Vagina (tissue), 2 donors: ENCODE measurements at regions not wholly inside any gene's neighbourhood (a gene's known extent, or its start where the extent isn't known, plus 50 kb on each side); places are given as distances from the start of the nearest gene placed in this dataset.

ENCODE experiments used
- DNase-seq, 2 donors: peaks; one replicate each; pipeline ENCODE4 v3.0.0-alpha.2; 2017; ENCODE audit errors: extremely low spot score in 2 of 2
- H3K27ac ChIP-seq: fragments of 200-600 bp; sonication (generic); one replicate; pipeline ENCODE4 v1.5.1; 2019
- H3K27me3 ChIP-seq: fragments of 200-600 bp; sonication (generic); one replicate; pipeline ENCODE4 v1.5.1; 2019
- H3K36me3 ChIP-seq, 2 donors: fragments of 200-600 bp; sonication (generic); one replicate each; pipeline ENCODE4 v1.5.1; 2017 to 2019
- H3K4me1 ChIP-seq: fragments of 200-600 bp; sonication (generic); one replicate; pipeline ENCODE4 v1.5.1; 2019
- H3K4me3 ChIP-seq, 2 donors: fragments of 200-600 bp; sonication (generic); 1 replicate in 1 of 2; 2 replicates in 1 of 2; pipeline ENCODE4 v1.5.1; 2016 to 2019
- H3K9me3 ChIP-seq: fragments of 200-600 bp; sonication (generic); one replicate; pipeline ENCODE4 v1.5.1; 2019
- POLR2A ChIP-seq, 2 donors: fragments of 450-650 bp; IDR thresholded peaks; one replicate each; pipeline ENCODE4 v1.6.1; 2017; ENCODE audit warnings: antibody characterized with exemption in 2 of 2, mild to moderate bottlenecking in 2 of 2, moderate library complexity in 2 of 2
- POLR2AphosphoS5 ChIP-seq, 2 donors: sonication (generic); formaldehyde crosslinking; IDR thresholded peaks; one replicate each; pipeline ENCODE4 v1.9.0; 2017; ENCODE audit warnings: antibody characterized with exemption in 2 of 2, mild to moderate bottlenecking in 2 of 2, low read depth in 1 of 2; ENCODE audit not compliant: insufficient read depth in 1 of 2
- intact Hi-C: fragments of 100-400 bp; cut with DNase I; formaldehyde crosslinking; loops from one replicate; pipeline ENCODE4 v1.15.1; 2023
- TF ChIP-seq, protein P1 (sequence below), 3 experiments: fragments of 450-650 bp in 2 of 3; fragments of 200-600 bp in 1 of 3; sonication (generic) in 1 of 3; IDR thresholded peaks; one replicate each; pipeline ENCODE4 v1.5.1; 2017 to 2019; ENCODE audit warnings: antibody characterized with exemption in 3 of 3, mild to moderate bottlenecking in 2 of 3, moderate library complexity in 2 of 3

DNA sequence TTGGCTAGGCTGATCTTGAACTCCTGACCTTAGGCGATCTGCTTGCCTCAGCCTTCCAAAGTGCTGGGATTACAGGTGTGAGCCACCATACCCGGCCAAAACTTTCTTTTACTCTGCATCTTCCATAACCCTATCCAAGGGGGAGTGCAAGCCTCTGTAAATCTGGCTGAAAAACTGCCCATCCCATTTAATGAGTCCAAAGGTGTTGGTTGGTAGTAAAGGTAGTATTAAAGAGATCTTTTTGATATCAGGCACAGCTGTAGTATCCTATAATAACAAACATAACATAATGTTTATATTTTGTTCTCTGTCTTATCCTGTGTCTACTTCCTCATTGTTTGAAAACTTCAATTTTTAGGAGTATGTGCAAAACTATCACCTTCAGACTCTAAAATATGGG lies 559.8 kb upstream of the ATXN8OS start:
- Histone ChIP-seq H3K36me3 (no peaks in the 10 kb centered on the region), H3K27ac (no peak overlapping the region), H3K27me3 (no peaks in the 10 kb centered on the region), H3K9me3 (no peaks in the 10 kb centered on the region), H3K4me1 (no peaks in the 10 kb centered on the region), H3K4me3 (no peak overlapping the region)
- TF ChIP-seq POLR2AphosphoS5 (IDR thresholded peaks at IDR 0.05; ENCODE audit: insufficient read depth in 1 of 2, low read depth in 1 of 2): no peak
- no peak for TF ChIP-seq POLR2A (IDR thresholded peaks at IDR 0.05)
- TF ChIP-seq, protein P1, sequence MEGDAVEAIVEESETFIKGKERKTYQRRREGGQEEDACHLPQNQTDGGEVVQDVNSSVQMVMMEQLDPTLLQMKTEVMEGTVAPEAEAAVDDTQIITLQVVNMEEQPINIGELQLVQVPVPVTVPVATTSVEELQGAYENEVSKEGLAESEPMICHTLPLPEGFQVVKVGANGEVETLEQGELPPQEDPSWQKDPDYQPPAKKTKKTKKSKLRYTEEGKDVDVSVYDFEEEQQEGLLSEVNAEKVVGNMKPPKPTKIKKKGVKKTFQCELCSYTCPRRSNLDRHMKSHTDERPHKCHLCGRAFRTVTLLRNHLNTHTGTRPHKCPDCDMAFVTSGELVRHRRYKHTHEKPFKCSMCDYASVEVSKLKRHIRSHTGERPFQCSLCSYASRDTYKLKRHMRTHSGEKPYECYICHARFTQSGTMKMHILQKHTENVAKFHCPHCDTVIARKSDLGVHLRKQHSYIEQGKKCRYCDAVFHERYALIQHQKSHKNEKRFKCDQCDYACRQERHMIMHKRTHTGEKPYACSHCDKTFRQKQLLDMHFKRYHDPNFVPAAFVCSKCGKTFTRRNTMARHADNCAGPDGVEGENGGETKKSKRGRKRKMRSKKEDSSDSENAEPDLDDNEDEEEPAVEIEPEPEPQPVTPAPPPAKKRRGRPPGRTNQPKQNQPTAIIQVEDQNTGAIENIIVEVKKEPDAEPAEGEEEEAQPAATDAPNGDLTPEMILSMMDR (IDR thresholded peaks at IDR 0.05): no peak
- no peak for DNase-seq
- intact Hi-C loops: no loop called here

DNA sequence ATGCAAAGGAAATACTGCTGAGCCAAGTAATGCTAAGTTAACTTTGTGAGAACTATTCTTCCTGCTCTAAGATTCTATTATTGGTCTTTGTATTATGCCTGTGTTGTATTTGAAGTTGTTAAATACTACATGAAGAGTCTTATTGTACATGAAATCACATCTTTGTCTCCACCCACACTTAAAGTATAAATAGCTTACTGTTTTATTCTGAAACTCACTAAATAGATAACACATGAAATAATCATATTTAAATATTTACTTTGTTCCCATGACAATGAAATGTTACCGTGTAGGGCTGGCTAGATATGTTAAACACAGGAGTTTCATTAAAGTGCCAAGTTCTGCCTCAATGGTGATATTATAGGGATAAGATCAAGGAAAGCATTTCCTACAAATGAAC lies 562.1 kb upstream of the ATXN8OS start:
- no peak for TF ChIP-seq POLR2AphosphoS5 (IDR thresholded peaks at IDR 0.05; ENCODE audit: insufficient read depth in 1 of 2, low read depth in 1 of 2)
- TF ChIP-seq, protein P1 (IDR thresholded peaks at IDR 0.05): no peak
- no peak for TF ChIP-seq POLR2A (IDR thresholded peaks at IDR 0.05)
- H3K9me3 ChIP-seq: no peaks in the 10 kb centered on the region
- DNase-seq: no peak
- H3K27me3 ChIP-seq: no peaks in the 10 kb centered on the region
- H3K36me3 ChIP-seq: no peaks in the 10 kb centered on the region
- H3K4me3 ChIP-seq: no peak overlapping the region
- intact Hi-C loops: no loop called here
- no peaks in the 10 kb centered on the region for H3K4me1 ChIP-seq
- H3K27ac ChIP-seq: no peak overlapping the region

DNA sequence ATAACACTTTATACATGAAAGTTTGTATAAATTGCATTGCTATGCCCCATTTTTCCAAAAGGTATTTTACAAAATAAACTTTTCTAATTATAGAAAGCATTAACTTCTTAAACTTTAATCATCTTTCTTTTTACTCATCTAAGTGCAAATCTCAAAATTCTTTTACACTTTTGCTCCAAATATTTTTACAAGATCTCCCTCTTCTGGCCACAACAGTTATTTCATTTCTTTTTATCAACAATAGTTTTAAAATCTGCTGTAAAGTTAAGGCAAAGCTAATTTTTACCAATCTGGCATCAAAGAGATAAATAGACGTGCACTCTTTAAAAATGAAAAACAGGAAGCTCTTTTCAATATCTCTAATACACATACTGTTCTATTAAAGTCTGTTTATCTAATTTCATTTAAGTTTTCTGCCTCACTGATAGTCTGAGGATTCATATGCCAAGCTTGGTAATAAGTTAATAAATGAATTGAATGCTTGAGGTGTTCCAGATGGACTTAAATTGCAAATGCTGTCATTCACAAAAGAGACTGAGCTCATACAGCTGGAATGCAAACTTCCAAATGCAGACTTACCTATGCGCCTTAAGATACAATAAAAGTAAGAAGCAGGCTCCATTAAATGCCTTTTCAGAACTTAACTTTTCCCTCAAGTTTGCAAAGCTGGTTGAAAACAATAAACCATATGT lies 583.0 kb upstream of the ATXN8OS start:
- Histone ChIP-seq H3K4me3 (no peak overlapping the region), H3K27me3 (no peaks in the 10 kb centered on the region), H3K36me3 (no peaks in the 10 kb centered on the region), H3K9me3 (no peaks in the 10 kb centered on the region), H3K27ac (no peak overlapping the region), H3K4me1 (no peaks in the 10 kb centered on the region)
- TF ChIP-seq, protein P1 (IDR thresholded peaks at IDR 0.05): no peak
- TF ChIP-seq POLR2AphosphoS5 (IDR thresholded peaks at IDR 0.05; ENCODE audit: insufficient read depth in 1 of 2, low read depth in 1 of 2) (no peak), POLR2A (IDR thresholded peaks at IDR 0.05) (no peak)
- no peak for DNase-seq
- intact Hi-C loops: no loop called here

DNA sequence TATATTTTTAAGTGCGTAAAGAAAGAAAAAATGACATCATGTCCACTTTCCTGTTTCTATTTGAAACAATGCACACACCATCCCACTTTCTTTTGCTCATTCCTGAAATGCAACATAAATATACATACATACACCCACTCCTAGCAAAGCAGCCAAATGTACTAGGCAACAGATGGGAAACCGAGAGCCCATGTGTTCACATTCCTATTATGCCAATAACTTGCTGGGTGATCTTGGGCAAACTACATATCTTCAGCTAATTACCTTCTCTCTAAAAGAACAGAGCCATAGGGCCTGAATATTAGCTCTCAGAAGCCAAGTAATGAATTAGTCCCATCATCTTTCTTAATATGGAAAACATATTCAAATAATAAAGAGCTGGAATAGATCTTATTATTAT lies 610.6 kb upstream of the ATXN8OS start:
- H3K27ac ChIP-seq: no peak overlapping the region
- no peaks in the 10 kb centered on the region for H3K9me3 ChIP-seq
- no peaks in the 10 kb centered on the region for H3K27me3 ChIP-seq
- H3K4me3 ChIP-seq: no peak overlapping the region
- intact Hi-C loops: no loop called here
- TF ChIP-seq POLR2AphosphoS5 (IDR thresholded peaks at IDR 0.05; ENCODE audit: insufficient read depth in 1 of 2, low read depth in 1 of 2): no peak
- no peak for TF ChIP-seq POLR2A (IDR thresholded peaks at IDR 0.05)
- TF ChIP-seq, protein P1 (IDR thresholded peaks at IDR 0.05): no peak
- H3K36me3 ChIP-seq: no peaks in the 10 kb centered on the region
- no peak for DNase-seq
- H3K4me1 ChIP-seq: no peaks in the 10 kb centered on the region

DNA sequence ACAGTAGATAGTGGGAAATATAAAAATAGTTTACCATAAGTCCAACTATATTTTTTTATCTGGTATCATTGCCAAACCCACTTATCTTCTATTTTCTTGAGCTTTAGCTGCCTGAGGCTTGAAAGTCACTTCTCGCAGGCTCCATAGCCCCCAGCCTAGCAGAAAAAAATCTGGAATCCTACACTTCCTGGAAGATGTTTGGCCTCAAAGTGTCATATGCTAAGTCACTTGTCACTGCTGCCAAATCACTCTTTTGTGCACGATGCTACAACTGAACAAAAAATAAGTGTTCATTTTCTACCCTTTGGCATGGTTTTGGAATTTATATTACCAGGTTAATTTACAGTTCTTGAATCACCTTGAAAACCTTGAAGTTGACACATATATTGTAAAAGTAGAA lies 612.5 kb upstream of the ATXN8OS start:
- intact Hi-C loops: no loop called here
- no peaks in the 10 kb centered on the region for H3K9me3 ChIP-seq
- TF ChIP-seq, protein P1 (IDR thresholded peaks at IDR 0.05): no peak
- TF ChIP-seq POLR2A (IDR thresholded peaks at IDR 0.05) (no peak), POLR2AphosphoS5 (IDR thresholded peaks at IDR 0.05; ENCODE audit: insufficient read depth in 1 of 2, low read depth in 1 of 2) (no peak)
- H3K36me3 ChIP-seq: no peaks in the 10 kb centered on the region
- DNase-seq: no peak
- H3K27me3 ChIP-seq: no peaks in the 10 kb centered on the region
- no peak overlapping the region for H3K27ac ChIP-seq
- no peaks in the 10 kb centered on the region for H3K4me1 ChIP-seq
- no peak overlapping the region for H3K4me3 ChIP-seq
